IMR-90 (cell line): ENCODE measurements at regions not wholly inside any gene's neighbourhood (a gene's known extent, or its start where the extent isn't known, plus 50 kb on each side); places are given as distances from the start of the nearest gene placed in this dataset.

Experiments
- ATAC-seq: fragments of 200-7000 bp; cut with Tn5 transposase; 2 replicates; pipeline ENCODE4 v1.9.1; 2020; ENCODE audit warnings: low read depth, mild to moderate bottlenecking, moderate library complexity
- BruUV-seq: library from RNA; stranded (reverse); fragments of 400-500 nt; replicated peaks from 2 replicates; lab custom pipeline; 2021; lab: Mats Ljungman, UMichigan
- CTCF ChIA-PET: fragments of 300-600 bp; formaldehyde crosslinking; extraction: SDS; loops from one replicate; lab custom pipeline; 2021; ENCODE audit warnings: antibody characterized with exemption; lab: Yijun Ruan, JAX
- POLR2A ChIA-PET: fragments of 300-600 bp; sonication (Branson Sonifier 250); formaldehyde crosslinking; loops from one replicate; lab custom pipeline; 2022; ENCODE audit warnings: antibody characterized with exemption; ENCODE audit not compliant: unreplicated experiment; lab: Charles Lee
- DNase-seq: peaks from one replicate; pipeline ENCODE4 v3.0.0; 2013
- H2AFZ ChIP-seq: replicated peaks from 2 replicates; pipeline ENCODE3; 2013; ENCODE audit warnings: low read length, mild to moderate bottlenecking; ENCODE audit not compliant: poor library complexity
- H2AK5ac ChIP-seq: 2 replicates; pipeline ENCODE4 v1.6.1; 2013; ENCODE audit warnings: low read depth, low read length, inconsistent platforms
- H2AK9ac ChIP-seq: replicated peaks from 2 replicates; pipeline ENCODE3; 2013; ENCODE audit warnings: mild to moderate bottlenecking, low read depth, low read length, moderate library complexity; ENCODE audit not compliant: poor library complexity
- H2BK120ac ChIP-seq: 2 replicates; pipeline ENCODE4 v1.6.1; 2013; ENCODE audit warnings: low read depth, low read length, inconsistent platforms
- H2BK15ac ChIP-seq: 3 replicates; pipeline ENCODE4 v1.6.1; 2013; ENCODE audit warnings: low read depth, low read length, inconsistent platforms
- H2BK20ac ChIP-seq: 2 replicates; pipeline ENCODE4 v1.6.1; 2013; ENCODE audit warnings: low read depth, mild to moderate bottlenecking, inconsistent platforms, low read length, moderate library complexity
- H2BK5ac ChIP-seq: 2 replicates; pipeline ENCODE4 v1.6.1; 2013; ENCODE audit warnings: mild to moderate bottlenecking, low read depth, low read length, inconsistent platforms; ENCODE audit not compliant: poor library complexity, severe bottlenecking
- H3K14ac ChIP-seq: replicated peaks from 2 replicates; pipeline ENCODE4 v1.6.1; 2013; ENCODE audit warnings: low read depth, low read length, inconsistent platforms
- H3K18ac ChIP-seq: 2 replicates; pipeline ENCODE4 v1.6.1; 2013; ENCODE audit warnings: low read depth, low read length, control low read depth
- H3K23ac ChIP-seq: 2 replicates; pipeline ENCODE4 v1.6.1; 2013; ENCODE audit warnings: low read depth, low read length, inconsistent platforms
- H3K27ac ChIP-seq: 2 replicates; pipeline ENCODE4 v1.5.1; 2013; ENCODE audit warnings: mild to moderate bottlenecking, control low read depth, low read length; ENCODE audit not compliant: insufficient read depth
- H3K27me3 ChIP-seq: 2 replicates; pipeline ENCODE4 v1.6.1; 2013; ENCODE audit warnings: low read length; ENCODE audit not compliant: control insufficient read depth, insufficient read depth
- H3K36me3 ChIP-seq: 2 replicates; pipeline ENCODE4 v1.6.1; 2013; ENCODE audit warnings: low read length, mixed read lengths; ENCODE audit not compliant: control insufficient read depth, insufficient read depth
- H3K4ac ChIP-seq: 2 replicates; pipeline ENCODE4 v1.6.1; 2013; ENCODE audit warnings: low read depth, low read length, inconsistent platforms
- H3K4me1 ChIP-seq: 2 replicates; pipeline ENCODE4 v1.6.1; 2013; ENCODE audit warnings: low read length, mixed read lengths; ENCODE audit not compliant: control insufficient read depth, insufficient read depth
- H3K4me2 ChIP-seq: 2 replicates; pipeline ENCODE4 v1.6.1; 2013; ENCODE audit warnings: low read depth, mild to moderate bottlenecking, control low read depth, low read length, moderate library complexity
- H3K4me3 ChIP-seq: 2 replicates; pipeline ENCODE4 v1.5.1; 2013; ENCODE audit warnings: low read depth, mild to moderate bottlenecking, control low read depth, low read length, moderate library complexity; ENCODE audit not compliant: insufficient read depth
- H3K56ac ChIP-seq: 2 replicates; pipeline ENCODE4 v1.6.1; 2013; ENCODE audit warnings: low read length, inconsistent platforms; ENCODE audit not compliant: insufficient read depth; ENCODE audit errors: extremely low read depth
- H3K79me1 ChIP-seq, 2 experiments: 2 replicates each; pipeline ENCODE4 v1.6.1; 2013; ENCODE audit warnings: low read length in 2 of 2, inconsistent platforms in 1 of 2, low read depth in 1 of 2
- H3K9ac ChIP-seq: 2 replicates; pipeline ENCODE4 v1.6.1; 2013; ENCODE audit warnings: low read depth, low read length, control low read depth
- H3K9me1 ChIP-seq: 2 replicates; pipeline ENCODE4 v1.6.1; 2013; ENCODE audit warnings: low read length, inconsistent platforms; ENCODE audit not compliant: insufficient read depth
- H3K9me3 ChIP-seq: 2 replicates; pipeline ENCODE4 v1.6.1; 2013; ENCODE audit warnings: low read length; ENCODE audit not compliant: control insufficient read depth, insufficient read depth
- H4K20me1 ChIP-seq: 2 replicates; pipeline ENCODE4 v1.6.1; 2013; ENCODE audit warnings: low read length, inconsistent platforms; ENCODE audit not compliant: insufficient read depth
- H4K5ac ChIP-seq: 2 replicates; pipeline ENCODE4 v1.6.1; 2013; ENCODE audit warnings: mild to moderate bottlenecking, low read depth, low read length, control low read depth
- H4K8ac ChIP-seq, 2 experiments: 2 replicates each; pipeline ENCODE4 v1.6.1; 2013; ENCODE audit warnings: low read depth in 2 of 2, low read length in 2 of 2, control low read depth in 1 of 2, inconsistent platforms in 1 of 2
- H4K91ac ChIP-seq: 2 replicates; pipeline ENCODE4 v1.6.1; 2013; ENCODE audit warnings: low read depth, low read length, inconsistent platforms; ENCODE audit not compliant: insufficient read depth
- BHLHE40 ChIP-seq: fragments of 150-350 bp; IDR thresholded peaks from 2 replicates; pipeline ENCODE4 v1.6.1; 2016; ENCODE audit warnings: mild to moderate bottlenecking, low read depth, low read length
- ELK1 ChIP-seq: fragments of 150-350 bp; IDR thresholded peaks from 2 replicates; pipeline ENCODE4 v1.6.1; 2016; ENCODE audit warnings: low read depth, mild to moderate bottlenecking, low read length, moderate library complexity, borderline replicate concordance
- MAFK ChIP-seq: IDR thresholded peaks from 2 replicates; pipeline ENCODE4 v1.6.1; 2012; ENCODE audit warnings: low read depth, low read length, improper control_type of control experiment
- NFE2L2 ChIP-seq: fragments of 150-350 bp; IDR thresholded peaks from 2 replicates; pipeline ENCODE4 v1.6.1; 2016; ENCODE audit warnings: low read depth, mild to moderate bottlenecking, low read length
- RAD21 ChIP-seq: IDR thresholded peaks from 2 replicates; pipeline ENCODE4 v1.6.1; 2012; ENCODE audit warnings: low read length, improper control_type of control experiment
- RCOR1 ChIP-seq: IDR thresholded peaks from 2 replicates; pipeline ENCODE4 v1.6.1; 2012; ENCODE audit warnings: mild to moderate bottlenecking, low read length, improper control_type of control experiment; ENCODE audit not compliant: insufficient replicate concordance
- RFX5 ChIP-seq: IDR thresholded peaks from 2 replicates; pipeline ENCODE4 v1.8.0; 2012; ENCODE audit warnings: low read depth, mild to moderate bottlenecking, low read length, moderate library complexity
- WGBS, 2 experiments: methylation state at CpG; one replicate each; pipeline versions ENCODE4 v1.1.5 to v1.1.7; 2013; ENCODE audit warnings: missing lambda C conversion rate in 2 of 2; ENCODE audit not compliant: insufficient read length in 1 of 2; ENCODE audit errors: extremely low coverage in 2 of 2; 5-methylcytosine and 5-hydroxymethylcytosine counted together
- dilution Hi-C: fragments of 300-500 bp; cut with HindIII; formaldehyde crosslinking; loops from one replicate; pipeline ENCODE4 v1.14.3; 2018; ENCODE audit warnings: low sequenced_read_pairs; ENCODE audit not compliant: unreplicated experiment
- in situ Hi-C: fragments of 300-500 bp; cut with MboI; formaldehyde crosslinking; loops from 3 replicates; pipeline ENCODE4 v1.14.3; 2019; ENCODE audit warnings: low sequenced_read_pairs, inconsistent platforms, mixed read lengths
- intact Hi-C: fragments of 100-400 bp; cut with micrococcal nuclease; formaldehyde crosslinking; loops from 2 replicates; pipeline ENCODE4 v1.10.0; 2022
- TF ChIP-seq, protein P1 (sequence below): conservative IDR thresholded peaks from 2 replicates; pipeline ENCODE4 v1.5.1; 2012; ENCODE audit warnings: mild to moderate bottlenecking, low read depth, low read length, improper control_type of control experiment

DNA sequence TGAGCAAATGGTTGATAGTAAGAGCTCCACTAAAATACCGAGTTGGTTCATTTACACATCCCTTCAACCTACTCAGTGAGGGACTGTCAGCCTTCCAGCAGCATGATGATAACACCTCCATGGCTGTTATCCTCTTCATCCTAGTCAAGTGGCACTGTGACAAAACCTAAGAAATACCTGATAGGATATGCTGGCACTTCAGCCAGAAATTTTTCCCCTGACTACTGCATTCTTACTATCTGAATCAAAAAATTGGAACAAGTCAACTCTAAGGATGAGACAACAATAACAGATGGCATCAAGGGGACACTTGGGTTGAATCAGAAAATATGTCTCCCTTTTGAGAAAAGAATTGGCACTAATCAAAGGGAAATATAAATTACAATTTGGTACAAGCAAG lies 193.9 kb downstream of the KCTD12 start:
- Histone ChIP-seq H2AFZ (no peak overlapping the region), H2BK5ac (no peak overlapping the region), H3K56ac (no peak overlapping the region), H2BK20ac (no peak overlapping the region), H2AK5ac (no peak overlapping the region), H3K9me3 (peaks cover 2% of the 10 kb centered on the region; the same call in 1 of the 2 replicates), H3K4me1 (peaks cover 4% of the 10 kb centered on the region), H2BK120ac (no peak overlapping the region; the same call in 1 of the 2 replicates), H3K18ac (no peak overlapping the region), H3K27me3 (no peaks in the 10 kb centered on the region), H3K79me1 (no peaks in the 10 kb centered on the region), H3K14ac (no peak overlapping the region), H4K8ac (peak overlapping the region in 1 of 2 experiments; percentile 49; a peak in 1 of 4 replicates), H2AK9ac (no peak overlapping the region), H4K5ac (no peak overlapping the region; the same call in 1 of the 2 replicates), H3K4me3 (no peak overlapping the region), H3K9ac (no peak overlapping the region), H3K9me1 (peaks cover 2% of the 10 kb centered on the region; the same call in 1 of the 2 replicates), H4K91ac (no peak overlapping the region), H3K4ac (no peak overlapping the region), H4K20me1 (no peaks in the 10 kb centered on the region), H3K4me2 (no peak overlapping the region), H3K36me3 (no peaks in the 10 kb centered on the region), H3K23ac (no peak overlapping the region), H2BK15ac (no peak overlapping the region), H3K27ac (no peak overlapping the region)
- no peak for DNase-seq
- dilution Hi-C loops (no loop called here), intact Hi-C loops (no loop called here), in situ Hi-C loops (no loop called here)
- CTCF ChIA-PET: interaction anchor here (1.3 kb wide), 1 partner anchor 10 kb away, joined by 3 read pairs; no protein-coding TSS in a partner anchor
- POLR2A ChIA-PET: no interaction called here
- TF ChIP-seq RFX5 (no peak), BHLHE40 (no peak), NFE2L2 (no peak), RAD21 (no peak), RCOR1 (no peak), ELK1 (no peak), MAFK (no peak)
- TF ChIP-seq, protein P1, sequence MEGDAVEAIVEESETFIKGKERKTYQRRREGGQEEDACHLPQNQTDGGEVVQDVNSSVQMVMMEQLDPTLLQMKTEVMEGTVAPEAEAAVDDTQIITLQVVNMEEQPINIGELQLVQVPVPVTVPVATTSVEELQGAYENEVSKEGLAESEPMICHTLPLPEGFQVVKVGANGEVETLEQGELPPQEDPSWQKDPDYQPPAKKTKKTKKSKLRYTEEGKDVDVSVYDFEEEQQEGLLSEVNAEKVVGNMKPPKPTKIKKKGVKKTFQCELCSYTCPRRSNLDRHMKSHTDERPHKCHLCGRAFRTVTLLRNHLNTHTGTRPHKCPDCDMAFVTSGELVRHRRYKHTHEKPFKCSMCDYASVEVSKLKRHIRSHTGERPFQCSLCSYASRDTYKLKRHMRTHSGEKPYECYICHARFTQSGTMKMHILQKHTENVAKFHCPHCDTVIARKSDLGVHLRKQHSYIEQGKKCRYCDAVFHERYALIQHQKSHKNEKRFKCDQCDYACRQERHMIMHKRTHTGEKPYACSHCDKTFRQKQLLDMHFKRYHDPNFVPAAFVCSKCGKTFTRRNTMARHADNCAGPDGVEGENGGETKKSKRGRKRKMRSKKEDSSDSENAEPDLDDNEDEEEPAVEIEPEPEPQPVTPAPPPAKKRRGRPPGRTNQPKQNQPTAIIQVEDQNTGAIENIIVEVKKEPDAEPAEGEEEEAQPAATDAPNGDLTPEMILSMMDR: no peak
- no CpG with 5 or more reads among the region's 1 CpG for WGBS, 2 experiments
- BruUV-seq: no TSS peak
- no peak; the same call in 1 of the 2 replicates for ATAC-seq
